HG02870 (cell line): ENCODE measurements at regions not wholly inside any gene's neighbourhood (a gene's known extent, or its start where the extent isn't known, plus 50 kb on each side); places are given as distances from the start of the nearest gene placed in this dataset.
A peak's percentile ranks its signal among the peaks of the same experiment; 100 is the strongest.

Source experiments
- ATAC-seq: cut with Tn5 transposase; IDR thresholded peaks from one replicate; pipeline ENCODE4 v1.9.1; 2021; ENCODE audit warnings: mild to moderate bottlenecking, moderate library complexity; ENCODE audit not compliant: unreplicated experiment

- no peak for ATAC-seq
Measured at GRCh38 chr10:118108194-118109026, 61.7 kb upstream of the RAB11FIP2 start.

- no peak for ATAC-seq
Measured at GRCh38 chr10:118107541-118107940, 60.8 kb upstream of the RAB11FIP2 start.

- no peak for ATAC-seq
Measured at GRCh38 chr10:118107040-118107439, 60.3 kb upstream of the RAB11FIP2 start.

DNA sequence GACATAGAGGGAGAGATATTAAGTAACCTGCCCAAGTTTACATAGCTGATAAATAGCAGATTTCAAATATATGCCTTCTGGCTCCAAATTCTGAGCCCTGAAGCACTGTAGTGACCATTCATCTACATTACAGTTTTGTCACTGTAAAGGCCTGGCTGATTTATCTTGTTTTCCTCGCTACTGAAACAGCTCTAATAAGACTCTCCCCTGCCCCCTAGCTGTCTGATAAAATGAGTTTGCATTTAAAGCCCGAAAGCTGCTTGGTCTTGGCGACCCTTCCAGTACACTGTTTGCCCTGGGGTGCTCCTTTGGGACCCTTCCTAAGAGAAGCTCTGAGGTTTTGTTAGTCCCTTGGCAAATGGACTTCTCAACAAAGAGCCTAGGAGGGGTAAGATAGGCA is 59.7 kb upstream of the RAB11FIP2 start:
- peak; percentile 48 for ATAC-seq

DNA sequence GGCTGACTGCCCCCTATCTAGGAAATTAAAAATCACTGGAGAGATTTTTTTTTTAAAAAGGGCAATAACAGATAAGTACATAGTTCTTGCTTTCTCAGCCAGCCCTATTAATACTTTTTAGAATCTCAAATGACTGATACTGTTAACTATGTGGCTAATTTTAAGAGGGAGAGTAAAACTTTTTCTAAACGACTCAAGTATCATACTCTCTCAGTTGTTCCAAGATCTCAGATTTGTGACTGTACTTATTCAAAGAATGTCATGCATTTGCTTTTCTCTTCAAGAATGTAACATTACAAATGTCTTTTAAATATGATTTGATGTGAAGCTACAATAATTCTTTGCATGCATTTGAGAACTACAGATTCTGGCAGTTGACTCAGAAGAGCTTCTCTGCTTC is 55.4 kb upstream of the RAB11FIP2 start:
- no peak for ATAC-seq

- no peak for ATAC-seq
Measured at GRCh38 chr10:118101501-118101900, 54.8 kb upstream of the RAB11FIP2 start.
